Heart left ventricle (tissue), 13 donors: ENCODE measurements at regions not wholly inside any gene's neighbourhood (a gene's known extent, or its start where the extent isn't known, plus 50 kb on each side); places are given as distances from the start of the nearest gene placed in this dataset.

ENCODE experiments used
- CTCF ChIP-seq, 12 donors: fragments of 200-600 bp; sonication (generic) in 4 of 12; IDR thresholded peaks; one replicate each; pipeline versions ENCODE4 v1.5.0 to v1.8.0; 2018 to 2022; ENCODE audit warnings: antibody characterized with exemption in 12 of 12, mild to moderate bottlenecking in 5 of 12
- POLR2A ChIP-seq, 2 donors: fragments of 450-650 bp; IDR thresholded peaks; one replicate each; pipeline ENCODE4 v1.6.1; 2017; ENCODE audit warnings: antibody characterized with exemption in 2 of 2, mild to moderate bottlenecking in 2 of 2, moderate library complexity in 2 of 2
- donor health status: ischemic (EF 13 %, LVEDD 7.1; RV severe dilation, severe dysfunction).
- donor health status: DM: no; HTN: yes; CAD: no.
- donor health status: DM: no; HTN: no; CAD: no.
- donor health status: ischemic (EF 25% LVEDD 6.9; RV normal size, moderate dysfunction).
- donor health status: ischemic (EF 25% LVEDD 5.7; RV mildly dilated, moderate dysfunction).
- donor health status: ischemic (EF 35%, LVEDD 5.7; RV mildly dilated, moderate dysfunction).
- donor health status: nonischemic (EF 11% LVEDD 7.7; RV severe dilation, severe dysfunction).
- donor health status: DM: yes; HTN: yes; CAD: no.
- donor health status: PGD.
- donor health status: ischemic (EF 29% LVEDD 5.4; RV normal size, mild dysfunction).
- donor health status: nonischemic (EF 23%, LVEDD 6.1; RV moderate dilation, normal function).

GRCh38 chr21:26366781-26367180, 196.2 kb upstream of the APP start:
- TF ChIP-seq POLR2A (IDR thresholded peaks at IDR 0.05) = no peak
- no peak for TF ChIP-seq CTCF (IDR thresholded peaks at IDR 0.05)
